ENCODE measurements at regions not wholly inside any gene's neighbourhood (a gene's known extent, or its start where the extent isn't known, plus 50 kb on each side); places are given as distances from the start of the nearest gene placed in this dataset.
"Not testable (repeated sequence)": the region's sequence is repeated elsewhere in the genome, so short reads cannot be mapped to it uniquely, and the experiment has no call there.

- TF ChIP-seq CTCF (conservative IDR thresholded peaks at IDR 0.05), result no peak
- no peak for DNase-seq (ENCODE audit: extremely low spot score, unreplicated experiment)
- H3K4me1 Mint-ChIP-seq (ENCODE audit: unreplicated experiment), result no peaks in the 10 kb centered on the region
- no peak overlapping the region for H3K27ac Mint-ChIP-seq
- no peaks in the 10 kb centered on the region for H3K36me3 Mint-ChIP-seq
- peaks cover 4% of the 10 kb centered on the region for H3K9me3 Mint-ChIP-seq
- no peak overlapping the region for H3K4me3 Mint-ChIP-seq
- H3K27me3 Mint-ChIP-seq, result no peaks in the 10 kb centered on the region
These were observed 503.7 kb downstream of the SLC6A15 start for GRCh38 chr12:84408936-84409335.

- H3K9me3 Mint-ChIP-seq; H3K27ac Mint-ChIP-seq; H3K4me3 Mint-ChIP-seq; DNase-seq (ENCODE audit: extremely low spot score, unreplicated experiment); H3K36me3 Mint-ChIP-seq; H3K27me3 Mint-ChIP-seq; H3K4me1 Mint-ChIP-seq (ENCODE audit: unreplicated experiment): not testable (repeated sequence)
These were observed 505.9 kb downstream of the SLC6A15 start for GRCh38 chr12:84406720-84407119.

- no peak overlapping the region for H3K4me3 Mint-ChIP-seq
- H3K9me3 Mint-ChIP-seq, result no peaks in the 10 kb centered on the region
- no peaks in the 10 kb centered on the region for H3K36me3 Mint-ChIP-seq
- no peak for DNase-seq (ENCODE audit: extremely low spot score, unreplicated experiment)
- H3K27ac Mint-ChIP-seq, result no peak overlapping the region
- no peaks in the 10 kb centered on the region for H3K4me1 Mint-ChIP-seq (ENCODE audit: unreplicated experiment)
- no peak for TF ChIP-seq CTCF (conservative IDR thresholded peaks at IDR 0.05)
- no peaks in the 10 kb centered on the region for H3K27me3 Mint-ChIP-seq
These were observed 514.8 kb downstream of the SLC6A15 start for GRCh38 chr12:84397846-84398245.

- TF ChIP-seq CTCF (conservative IDR thresholded peaks at IDR 0.05), result peak; percentile 57
- Mint-ChIP-seq H3K27ac (no peak overlapping the region), H3K36me3 (no peaks in the 10 kb centered on the region), H3K4me3 (no peak overlapping the region), H3K27me3 (no peaks in the 10 kb centered on the region), H3K9me3 (no peaks in the 10 kb centered on the region), H3K4me1 (ENCODE audit: unreplicated experiment) (no peaks in the 10 kb centered on the region)
- no peak for DNase-seq (ENCODE audit: extremely low spot score, unreplicated experiment)
These were observed 515.3 kb downstream of the SLC6A15 start for GRCh38 chr12:84397263-84397662.

GRCh38 chr12:84391176-84391575, 521.4 kb downstream of the SLC6A15 start:
- DNase-seq (ENCODE audit: extremely low spot score, unreplicated experiment); H3K27ac Mint-ChIP-seq; H3K4me1 Mint-ChIP-seq (ENCODE audit: unreplicated experiment); H3K27me3 Mint-ChIP-seq; H3K4me3 Mint-ChIP-seq; H3K36me3 Mint-ChIP-seq; H3K9me3 Mint-ChIP-seq: not testable (repeated sequence)

GRCh38 chr12:84384384-84384783, 528.2 kb downstream of the SLC6A15 start:
- no peak for DNase-seq (ENCODE audit: extremely low spot score, unreplicated experiment)
- Mint-ChIP-seq H3K27ac (no peak overlapping the region), H3K27me3 (no peaks in the 10 kb centered on the region), H3K4me3 (no peak overlapping the region), H3K4me1 (ENCODE audit: unreplicated experiment) (no peaks in the 10 kb centered on the region), H3K9me3 (peaks cover 7% of the 10 kb centered on the region), H3K36me3 (no peaks in the 10 kb centered on the region)
- TF ChIP-seq CTCF (conservative IDR thresholded peaks at IDR 0.05), result no peak

- not testable (repeated sequence) for H3K36me3 Mint-ChIP-seq; H3K9me3 Mint-ChIP-seq; H3K27me3 Mint-ChIP-seq; H3K4me3 Mint-ChIP-seq; H3K27ac Mint-ChIP-seq; DNase-seq (ENCODE audit: extremely low spot score, unreplicated experiment); H3K4me1 Mint-ChIP-seq (ENCODE audit: unreplicated experiment)
These were observed 530.1 kb downstream of the SLC6A15 start for GRCh38 chr12:84382486-84382885.

Data from type B pancreatic cell (in vitro differentiated cells).